ENCODE measurements at regions not wholly inside any gene's neighbourhood (a gene's known extent, or its start where the extent isn't known, plus 50 kb on each side); places are given as distances from the start of the nearest gene placed in this dataset.

DNA sequence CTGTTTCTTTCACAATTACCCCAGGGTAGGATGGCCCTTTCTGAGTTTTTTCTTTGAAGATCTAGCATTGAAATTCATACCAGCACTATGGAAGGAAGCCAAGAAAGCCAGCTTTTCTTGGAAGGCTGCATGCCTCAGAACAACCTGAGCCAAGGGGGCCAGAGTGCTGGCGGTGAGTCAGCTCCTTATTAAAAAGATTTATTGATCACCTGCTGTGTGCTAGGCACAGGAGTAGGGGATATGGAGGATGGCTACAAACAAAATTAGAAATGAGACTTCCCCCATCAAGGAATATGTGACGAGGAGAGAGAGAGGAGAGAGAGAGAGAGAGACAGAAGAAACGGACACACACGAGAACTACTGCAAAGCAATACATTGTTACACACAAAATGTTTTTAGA, 184.6 kb upstream of the PUM3 start:
- TF ChIP-seq CTCF (IDR thresholded peaks at IDR 0.05 in 4 of 5, conservative IDR thresholded peaks at IDR 0.05 in 1 of 5) (no peak), POLR2A (IDR thresholded peaks at IDR 0.05) (no peak)

All from gastrocnemius medialis (tissue), 4 donors.